ENCODE measurements at regions not wholly inside any gene's neighbourhood (a gene's known extent, or its start where the extent isn't known, plus 50 kb on each side); places are given as distances from the start of the nearest gene placed in this dataset.

- H3K4ac ChIP-seq (ENCODE audit: low read length) = no peak overlapping the region
- H2BK120ac ChIP-seq (ENCODE audit: low read depth, low read length) = no peak overlapping the region
- peaks cover 0 to 6% of the 10 kb centered on the region in 2 donors for H3K4me1 ChIP-seq (ENCODE audit: control insufficient read depth in 2 of 2, insufficient read depth in 1 of 2, low read depth in 1 of 2, low read length in 2 of 2)
- no CpG with 5 or more reads among the region's 4 CpGs for WGBS, 2 donors (ENCODE audit: extremely low coverage in 2 of 2, insufficient read length in 2 of 2, insufficient replicate concordance in 1 of 2)
- H3K9ac ChIP-seq (ENCODE audit: low read depth, low read length, poor library complexity) = no peak overlapping the region
- no peaks in the 10 kb centered on the region for H3K36me3 ChIP-seq (replicated peaks in 1 of 2; ENCODE audit: control insufficient read depth in 2 of 2, insufficient read depth in 2 of 2, low read length in 2 of 2)
- no peak overlapping the region for H3K4me2 ChIP-seq (ENCODE audit: insufficient read depth, low read length, poor library complexity, severe bottlenecking)
- no peak overlapping the region for H2AFZ ChIP-seq (ENCODE audit: low read length)
- H2BK12ac ChIP-seq (ENCODE audit: low read length) = no peak overlapping the region
- H3K14ac ChIP-seq (ENCODE audit: low read length) = no peak overlapping the region
- no peak overlapping the region for H3K23ac ChIP-seq (ENCODE audit: low read depth, low read length, poor library complexity)
- H3K27ac ChIP-seq (replicated peaks; ENCODE audit: low read length) = no peak overlapping the region
- no peak overlapping the region for H4K91ac ChIP-seq (ENCODE audit: low read depth, low read length, poor library complexity)
- DNase-seq (ENCODE audit: low spot score) = no peak
- H3K4me3 ChIP-seq (ENCODE audit: low read length in 2 of 2) = no peak overlapping the region
- H2BK5ac ChIP-seq (ENCODE audit: low read length) = no peak overlapping the region
- H4K8ac ChIP-seq (ENCODE audit: low read depth, low read length) = no peak overlapping the region
- H3K79me1 ChIP-seq (ENCODE audit: low read depth, low read length) = no peaks in the 10 kb centered on the region
- H2AK5ac ChIP-seq (ENCODE audit: low read depth, low read length) = no peak overlapping the region
- H2BK15ac ChIP-seq (ENCODE audit: low read length) = no peak overlapping the region
- H3K9me3 ChIP-seq (replicated peaks in 1 of 2; ENCODE audit: control insufficient read depth in 2 of 2, insufficient read depth in 1 of 2, low read depth in 1 of 2, low read length in 2 of 2) = no peaks in the 10 kb centered on the region
- H3K27me3 ChIP-seq (ENCODE audit: control insufficient read depth in 3 of 3, insufficient read depth in 3 of 3, low read depth in 1 of 3, low read length in 3 of 3) = peaks cover 0 to 3% (median 0%) of the 10 kb centered on the region in 3 experiments
- H3K18ac ChIP-seq (ENCODE audit: low read length) = no peak overlapping the region
Observed at GRCh38 chr5:126720369-126720768, 56.6 kb upstream of the LMNB1 start.

GRCh38 chr5:126723643-126724042 is 53.3 kb upstream of the LMNB1 start:
- H2AK5ac ChIP-seq (ENCODE audit: low read depth, low read length) = no peak overlapping the region
- H4K8ac ChIP-seq (ENCODE audit: low read depth, low read length) = no peak overlapping the region
- no peak overlapping the region for H3K4me2 ChIP-seq (ENCODE audit: insufficient read depth, low read length, poor library complexity, severe bottlenecking)
- no peak for DNase-seq (ENCODE audit: low spot score)
- H3K9me3 ChIP-seq (replicated peaks in 1 of 2; ENCODE audit: control insufficient read depth in 2 of 2, insufficient read depth in 1 of 2, low read depth in 1 of 2, low read length in 2 of 2) = peaks cover 0 to 2% of the 10 kb centered on the region in 2 donors
- H3K27me3 ChIP-seq (ENCODE audit: control insufficient read depth in 3 of 3, insufficient read depth in 3 of 3, low read depth in 1 of 3, low read length in 3 of 3) = no peaks in the 10 kb centered on the region
- H3K18ac ChIP-seq (ENCODE audit: low read length) = no peak overlapping the region
- no peaks in the 10 kb centered on the region for H3K36me3 ChIP-seq (replicated peaks in 1 of 2; ENCODE audit: control insufficient read depth in 2 of 2, insufficient read depth in 2 of 2, low read length in 2 of 2)
- no peak overlapping the region for H3K27ac ChIP-seq (replicated peaks; ENCODE audit: low read length)
- H2BK5ac ChIP-seq (ENCODE audit: low read length) = no peak overlapping the region
- no peak overlapping the region for H3K23ac ChIP-seq (ENCODE audit: low read depth, low read length, poor library complexity)
- H3K9ac ChIP-seq (ENCODE audit: low read depth, low read length, poor library complexity) = no peak overlapping the region
- no peak overlapping the region for H2AFZ ChIP-seq (ENCODE audit: low read length)
- H3K14ac ChIP-seq (ENCODE audit: low read length) = no peak overlapping the region
- H3K4me3 ChIP-seq (ENCODE audit: low read length in 2 of 2) = no peak overlapping the region
- no peak overlapping the region for H4K91ac ChIP-seq (ENCODE audit: low read depth, low read length, poor library complexity)
- no peak overlapping the region for H2BK12ac ChIP-seq (ENCODE audit: low read length)
- no peak overlapping the region for H2BK120ac ChIP-seq (ENCODE audit: low read depth, low read length)
- peaks cover 0 to under 1% of the 10 kb centered on the region in 2 donors for H3K4me1 ChIP-seq (ENCODE audit: control insufficient read depth in 2 of 2, insufficient read depth in 1 of 2, low read depth in 1 of 2, low read length in 2 of 2)
- H3K79me1 ChIP-seq (ENCODE audit: low read depth, low read length) = no peaks in the 10 kb centered on the region
- H2BK15ac ChIP-seq (ENCODE audit: low read length) = no peak overlapping the region
- no peak overlapping the region for H3K4ac ChIP-seq (ENCODE audit: low read length)
- no CpG with 5 or more reads among the region's 2 CpGs for WGBS, 2 donors (ENCODE audit: extremely low coverage in 2 of 2, insufficient read length in 2 of 2, insufficient replicate concordance in 1 of 2)

All from neuronal stem cell (in vitro differentiated cells).